ENCODE measurements at regions not wholly inside any gene's neighbourhood (a gene's known extent, or its start where the extent isn't known, plus 50 kb on each side); places are given as distances from the start of the nearest gene placed in this dataset.

DNA sequence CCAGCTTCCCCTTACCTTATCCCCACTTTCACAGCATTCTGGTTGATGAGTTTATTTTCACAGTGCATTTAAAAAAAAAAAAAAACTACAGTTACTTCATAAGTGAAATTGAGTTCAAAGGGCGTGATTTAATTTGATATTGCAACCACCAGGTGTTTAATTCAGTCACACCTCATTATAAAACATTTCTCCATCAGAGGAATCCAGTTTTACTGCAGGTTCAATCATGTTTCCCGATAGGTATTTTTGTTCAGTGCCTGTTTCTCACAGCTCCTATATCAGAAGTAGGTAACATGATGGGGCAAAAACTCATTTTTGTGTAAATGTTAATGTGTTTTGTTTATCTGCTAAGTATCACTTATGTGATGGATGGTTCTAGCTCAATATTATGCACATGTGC lies 102.3 kb upstream of the PCDH7 start:
- Histone ChIP-seq H3K9me1 (replicated peaks; ENCODE audit: control insufficient read depth, extremely low read depth, insufficient read depth, low read length) (no peaks in the 10 kb centered on the region), H3K27me3 (ENCODE audit: control insufficient read depth in 2 of 2, insufficient read depth in 2 of 2, low read length in 2 of 2) (no peaks in the 10 kb centered on the region), H3K9ac (replicated peaks; ENCODE audit: extremely low read depth, insufficient read depth, low read length) (no peak overlapping the region), H3K4me1 (ENCODE audit: control insufficient read depth, extremely low read depth, insufficient read depth, low read length) (no peaks in the 10 kb centered on the region), H3K4me3 (replicated peaks in 1 of 3; ENCODE audit: insufficient read depth in 1 of 3, low read depth in 1 of 3, low read length in 3 of 3) (no peak overlapping the region), H2AFZ (ENCODE audit: low read depth, low read length) (no peak overlapping the region), H4K20me1 (replicated peaks; ENCODE audit: control insufficient read depth, extremely low read depth, insufficient read depth, low read length) (no peaks in the 10 kb centered on the region), H3K27ac (ENCODE audit: insufficient read depth, low read depth, low read length) (no peak overlapping the region), H3K4me2 (ENCODE audit: insufficient read depth, low read length) (no peak overlapping the region), H3K9me3 (replicated peaks; ENCODE audit: control insufficient read depth, insufficient read depth, low read length) (no peaks in the 10 kb centered on the region), H3K79me2 (ENCODE audit: control insufficient read depth, insufficient read depth, low read length) (no peaks in the 10 kb centered on the region), H3K36me3 (ENCODE audit: control insufficient read depth in 2 of 2, extremely low read depth in 1 of 2, insufficient read depth in 2 of 2, low read length in 2 of 2) (no peaks in the 10 kb centered on the region)
- intact Hi-C loops (cut with micrococcal nuclease) (no loop called here), dilution Hi-C loops (cut with MboI; ENCODE audit: extremely low pct_ligation_motif_present, low sequenced_read_pairs) (no loop called here)
- no TSS peak for BruUV-seq (replicated peaks)
- FAIRE-seq: no peak
- ChIA-PET POLR2A (no interaction called here), CTCF (no interaction called here)
- no peak for TF ChIP-seq EZH2 (IDR thresholded peaks at IDR 0.05; ENCODE audit: borderline replicate concordance, low read depth, low read length, severe bottlenecking)
- no peak for TF ChIP-seq FOS (IDR thresholded peaks at IDR 0.05; ENCODE audit: borderline replicate concordance, insufficient read depth, low read length)
- TF ChIP-seq MYC (IDR thresholded peaks at IDR 0.05; ENCODE audit: low read depth, low read length): no peak
- TF ChIP-seq POLR2AphosphoS5 (IDR thresholded peaks at IDR 0.05; ENCODE audit: insufficient read depth, low read depth, low read length): no peak
- no peak for DNase-seq (ENCODE audit: low read depth, low spot score)

DNA sequence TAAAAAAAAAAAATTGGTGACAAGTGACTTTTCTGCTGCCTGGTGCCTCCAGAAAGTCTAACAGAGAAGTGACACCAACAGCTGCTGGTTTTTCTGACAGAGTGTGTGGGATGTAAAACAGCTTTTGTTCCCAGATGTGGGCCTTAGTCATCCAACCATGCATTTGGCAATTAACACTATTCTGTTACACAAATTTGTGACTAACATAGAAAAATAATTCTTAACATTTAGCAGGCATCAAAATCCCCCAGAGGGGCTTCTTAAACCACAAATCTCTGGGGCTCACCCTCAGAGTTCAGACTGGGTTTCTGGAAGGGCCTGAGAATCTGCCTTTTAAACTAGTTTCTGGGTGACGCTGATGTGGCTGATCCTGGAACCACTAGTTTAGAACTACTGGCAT lies 100.5 kb upstream of the PCDH7 start:
- Histone ChIP-seq H3K4me2 (ENCODE audit: insufficient read depth, low read length) (no peak overlapping the region), H4K20me1 (replicated peaks; ENCODE audit: control insufficient read depth, extremely low read depth, insufficient read depth, low read length) (no peaks in the 10 kb centered on the region), H3K9me3 (replicated peaks; ENCODE audit: control insufficient read depth, insufficient read depth, low read length) (no peaks in the 10 kb centered on the region), H3K9me1 (replicated peaks; ENCODE audit: control insufficient read depth, extremely low read depth, insufficient read depth, low read length) (no peaks in the 10 kb centered on the region), H3K4me1 (ENCODE audit: control insufficient read depth, extremely low read depth, insufficient read depth, low read length) (no peaks in the 10 kb centered on the region), H3K36me3 (ENCODE audit: control insufficient read depth in 2 of 2, extremely low read depth in 1 of 2, insufficient read depth in 2 of 2, low read length in 2 of 2) (no peaks in the 10 kb centered on the region), H3K27me3 (ENCODE audit: control insufficient read depth in 2 of 2, insufficient read depth in 2 of 2, low read length in 2 of 2) (no peaks in the 10 kb centered on the region), H3K27ac (ENCODE audit: insufficient read depth, low read depth, low read length) (no peak overlapping the region), H3K79me2 (ENCODE audit: control insufficient read depth, insufficient read depth, low read length) (no peaks in the 10 kb centered on the region), H3K9ac (replicated peaks; ENCODE audit: extremely low read depth, insufficient read depth, low read length) (no peak overlapping the region), H3K4me3 (replicated peaks in 1 of 3; ENCODE audit: insufficient read depth in 1 of 3, low read depth in 1 of 3, low read length in 3 of 3) (no peak overlapping the region), H2AFZ (ENCODE audit: low read depth, low read length) (no peak overlapping the region)
- POLR2A ChIA-PET: no interaction called here
- DNase-seq (ENCODE audit: low read depth, low spot score): no peak
- intact Hi-C loops (cut with micrococcal nuclease): no loop called here
- TF ChIP-seq POLR2A (IDR thresholded peaks at IDR 0.05; ENCODE audit: low read depth, low read length): no peak
- no peak for TF ChIP-seq GATA2 (IDR thresholded peaks at IDR 0.05; ENCODE audit: insufficient read depth, insufficient read length, low read depth, low read length)
- no peak for TF ChIP-seq FOS (IDR thresholded peaks at IDR 0.05; ENCODE audit: borderline replicate concordance, insufficient read depth, low read length)
- TF ChIP-seq POLR2AphosphoS5 (IDR thresholded peaks at IDR 0.05; ENCODE audit: insufficient read depth, low read depth, low read length): no peak
- no peak for TF ChIP-seq MYC (IDR thresholded peaks at IDR 0.05; ENCODE audit: low read depth, low read length)
- CTCF ChIA-PET: no interaction called here
- no TSS peak for BruUV-seq (replicated peaks)
- FAIRE-seq: no peak
- dilution Hi-C loops (cut with MboI; ENCODE audit: extremely low pct_ligation_motif_present, low sequenced_read_pairs): no loop called here

Measured in endothelial cell of umbilical vein (primary cell).